Uterus (tissue), 3 donors: ENCODE measurements at regions not wholly inside any gene's neighbourhood (a gene's known extent, or its start where the extent isn't known, plus 50 kb on each side); places are given as distances from the start of the nearest gene placed in this dataset.
"Not testable (repeated sequence)": the region's sequence is repeated elsewhere in the genome, so short reads cannot be mapped to it uniquely, and the experiment has no call there.

Experiments
- DNase-seq, 2 donors: peaks; one replicate each; pipeline ENCODE4 v3.0.0-alpha.2; 2019 to 2020
- H3K27ac ChIP-seq, 2 donors: fragments of 200-600 bp; sonication (generic); 1 replicate in 1 of 2; 2 replicates in 1 of 2; pipeline ENCODE4 v1.5.1; 2016 to 2018
- H3K27me3 ChIP-seq, 2 donors: fragments of 200-600 bp; sonication (generic); one replicate each; pipeline ENCODE4 v1.5.1; 2018 to 2019; ENCODE audit warnings: control low read depth in 1 of 2
- H3K36me3 ChIP-seq, 2 donors: fragments of 200-600 bp; sonication (generic); one replicate each; pipeline ENCODE4 v1.5.1; 2019; ENCODE audit warnings: control low read depth in 1 of 2
- H3K4me1 ChIP-seq, 2 donors: fragments of 200-600 bp; sonication (generic); one replicate each; pipeline ENCODE4 v1.5.1; 2018 to 2019; ENCODE audit warnings: control low read depth in 1 of 2
- H3K4me3 ChIP-seq, 2 donors: fragments of 200-600 bp; sonication (generic); 1 replicate in 1 of 2; 2 replicates in 1 of 2; pipeline ENCODE4 v1.5.1; 2018 to 2019; ENCODE audit warnings: mild to moderate bottlenecking in 1 of 2
- H3K9me3 ChIP-seq, 2 donors: fragments of 200-600 bp; sonication (generic); one replicate each; pipeline ENCODE4 v1.5.1; 2019; ENCODE audit warnings: control low read depth in 1 of 2
- POLR2A ChIP-seq, 2 donors: fragments of 450-650 bp; IDR thresholded peaks; one replicate each; pipeline ENCODE4 v1.6.1; 2016; ENCODE audit warnings: antibody characterized with exemption in 2 of 2, mild to moderate bottlenecking in 1 of 2, moderate library complexity in 1 of 2
- intact Hi-C: fragments of 100-400 bp; cut with DNase I; formaldehyde crosslinking; loops from one replicate; pipeline ENCODE4 v1.15.1; 2023; ENCODE audit warnings: low total_unique reads
- TF ChIP-seq, protein P1 (sequence below), 4 experiments: fragments of 200-600 bp in 2 of 4; fragments of 450-650 bp in 2 of 4; sonication (generic) in 2 of 4; IDR thresholded peaks; one replicate each; pipeline ENCODE4 v1.5.1; 2016 to 2019; ENCODE audit warnings: antibody characterized with exemption in 4 of 4, mild to moderate bottlenecking in 2 of 4, moderate library complexity in 1 of 4
- donor health status: DM: yes; HTN: yes; CAD: no.

DNA sequence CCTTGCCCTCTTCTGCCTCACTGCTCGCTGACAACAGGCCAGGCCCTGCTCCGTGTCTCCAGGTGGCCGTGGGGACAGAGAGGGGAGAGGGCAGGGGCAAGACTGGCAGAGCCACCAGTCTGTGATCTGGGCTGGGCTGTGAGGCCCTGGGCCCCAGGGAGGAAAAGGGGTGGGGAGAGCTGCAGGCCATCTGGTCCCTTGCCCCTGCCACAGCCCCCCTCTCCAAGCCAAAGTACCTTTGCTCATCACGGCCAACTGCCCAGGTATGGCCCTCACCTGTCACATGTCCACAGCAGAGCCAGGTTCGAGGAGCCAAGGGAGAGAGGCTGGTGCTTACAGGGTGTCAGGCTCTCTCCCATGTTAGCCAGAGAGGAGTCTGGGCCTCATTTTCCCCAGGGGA lies 91.4 kb upstream of the LHX1 start:
- H3K27ac ChIP-seq, result no peak overlapping the region
- DNase-seq, result no peak
- H3K27me3 ChIP-seq, result no peaks in the 10 kb centered on the region
- no peaks in the 10 kb centered on the region for H3K9me3 ChIP-seq
- no peak for TF ChIP-seq POLR2A (IDR thresholded peaks at IDR 0.05)
- TF ChIP-seq, protein P1, sequence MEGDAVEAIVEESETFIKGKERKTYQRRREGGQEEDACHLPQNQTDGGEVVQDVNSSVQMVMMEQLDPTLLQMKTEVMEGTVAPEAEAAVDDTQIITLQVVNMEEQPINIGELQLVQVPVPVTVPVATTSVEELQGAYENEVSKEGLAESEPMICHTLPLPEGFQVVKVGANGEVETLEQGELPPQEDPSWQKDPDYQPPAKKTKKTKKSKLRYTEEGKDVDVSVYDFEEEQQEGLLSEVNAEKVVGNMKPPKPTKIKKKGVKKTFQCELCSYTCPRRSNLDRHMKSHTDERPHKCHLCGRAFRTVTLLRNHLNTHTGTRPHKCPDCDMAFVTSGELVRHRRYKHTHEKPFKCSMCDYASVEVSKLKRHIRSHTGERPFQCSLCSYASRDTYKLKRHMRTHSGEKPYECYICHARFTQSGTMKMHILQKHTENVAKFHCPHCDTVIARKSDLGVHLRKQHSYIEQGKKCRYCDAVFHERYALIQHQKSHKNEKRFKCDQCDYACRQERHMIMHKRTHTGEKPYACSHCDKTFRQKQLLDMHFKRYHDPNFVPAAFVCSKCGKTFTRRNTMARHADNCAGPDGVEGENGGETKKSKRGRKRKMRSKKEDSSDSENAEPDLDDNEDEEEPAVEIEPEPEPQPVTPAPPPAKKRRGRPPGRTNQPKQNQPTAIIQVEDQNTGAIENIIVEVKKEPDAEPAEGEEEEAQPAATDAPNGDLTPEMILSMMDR (IDR thresholded peaks at IDR 0.05), result no peak
- intact Hi-C loops, result no loop called here
- H3K36me3 ChIP-seq, result no peaks in the 10 kb centered on the region
- no peak overlapping the region for H3K4me3 ChIP-seq
- no peaks in the 10 kb centered on the region for H3K4me1 ChIP-seq

DNA sequence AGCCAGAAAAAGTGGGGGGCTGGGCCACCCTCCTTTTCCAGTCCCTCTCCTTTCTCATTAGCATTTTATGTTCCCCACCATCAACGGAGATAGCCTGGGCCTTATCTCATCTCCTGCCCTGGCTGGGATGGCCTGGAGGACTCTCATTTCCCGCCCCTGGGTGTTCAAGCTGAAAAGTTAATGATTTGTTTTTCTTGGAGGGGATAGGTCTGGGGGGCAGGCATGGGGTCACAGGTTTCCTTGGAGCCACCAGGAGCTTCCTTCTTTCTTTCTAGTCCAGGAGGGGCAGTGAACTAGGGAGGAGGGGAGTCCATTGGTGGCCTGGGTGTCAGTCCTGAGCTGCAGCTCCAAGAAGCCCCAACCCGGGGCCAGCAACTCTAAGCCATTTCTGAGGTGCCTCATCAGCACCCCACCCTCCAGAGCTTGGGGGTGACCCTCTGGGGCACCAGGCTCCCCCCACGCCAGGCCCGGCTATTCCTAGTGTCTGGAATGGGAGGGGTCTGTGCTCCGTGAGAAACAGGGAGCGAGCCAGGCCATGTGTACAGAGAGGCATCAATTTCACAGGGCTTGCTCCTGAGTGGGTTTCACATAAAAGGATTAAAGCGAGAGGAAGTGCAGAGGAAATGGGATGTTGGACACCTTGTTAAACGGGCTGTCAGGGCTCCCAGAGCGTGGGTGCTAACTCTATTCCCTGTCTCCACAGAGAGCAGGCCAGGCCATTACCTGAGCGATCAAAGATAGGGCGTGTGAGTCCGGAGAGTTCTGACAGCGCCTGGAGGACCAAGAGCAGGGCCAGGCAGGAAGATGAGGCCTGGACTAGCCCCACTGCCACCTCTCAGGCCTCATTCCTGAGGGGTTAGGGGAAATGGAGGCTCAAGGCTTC lies 90.6 kb upstream of the LHX1 start:
- Histone ChIP-seq H3K27ac (no peak overlapping the region), H3K4me3 (no peak overlapping the region), H3K4me1 (no peaks in the 10 kb centered on the region), H3K9me3 (no peaks in the 10 kb centered on the region), H3K36me3 (no peaks in the 10 kb centered on the region), H3K27me3 (no peaks in the 10 kb centered on the region)
- TF ChIP-seq POLR2A (IDR thresholded peaks at IDR 0.05), result no peak
- TF ChIP-seq, protein P1 (IDR thresholded peaks at IDR 0.05), result no peak
- DNase-seq, result no peak
- intact Hi-C loops, result no loop called here

DNA sequence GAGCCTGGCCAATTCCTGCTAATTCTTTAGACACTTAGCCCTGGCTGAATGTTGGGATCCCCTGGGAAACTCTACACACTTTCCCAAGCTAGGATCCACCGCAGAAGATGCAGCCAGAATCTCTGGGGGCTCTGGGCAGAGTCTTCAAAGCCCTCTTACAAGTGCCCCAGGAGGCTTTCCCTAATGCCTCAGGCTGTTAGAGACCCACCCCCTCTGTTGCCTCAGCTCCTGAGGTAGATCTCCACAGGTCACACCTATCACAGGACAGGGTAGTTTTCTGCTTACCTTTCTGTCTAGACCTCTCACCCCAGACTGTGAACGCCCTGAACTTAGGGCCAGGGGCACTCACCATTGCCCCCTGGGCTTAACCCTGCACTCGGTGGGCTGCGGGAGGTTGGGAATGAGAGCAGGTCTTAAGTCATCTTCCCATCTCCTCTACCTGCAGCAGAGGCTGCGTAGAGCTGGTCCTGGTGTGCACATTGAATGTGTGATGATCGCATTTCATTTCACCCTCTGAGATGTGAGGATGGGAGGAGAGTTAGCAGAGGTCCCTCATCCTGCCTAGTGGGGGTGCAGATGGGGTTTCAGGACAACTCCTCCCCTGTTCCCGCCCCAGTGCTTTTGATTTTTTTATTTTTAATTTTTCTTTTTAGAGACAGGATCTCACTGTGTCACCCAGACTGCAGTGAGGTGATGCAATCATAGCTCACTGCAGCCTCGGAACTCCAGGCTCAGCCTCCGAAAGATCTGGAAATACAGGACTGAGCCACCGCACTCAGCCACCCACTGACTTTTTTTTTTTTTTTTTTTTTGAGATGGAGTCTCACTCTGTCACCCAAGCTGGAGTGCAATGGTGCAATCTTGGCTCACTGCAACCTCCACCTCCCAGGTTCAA lies 89.0 kb upstream of the LHX1 start:
- Histone ChIP-seq H3K9me3 (no peaks in the 10 kb centered on the region), H3K27me3 (no peaks in the 10 kb centered on the region), H3K36me3 (no peaks in the 10 kb centered on the region), H3K27ac (no peak overlapping the region), H3K4me1 (no peaks in the 10 kb centered on the region), H3K4me3 (no peak overlapping the region)
- DNase-seq, result no peak
- no peak for TF ChIP-seq POLR2A (IDR thresholded peaks at IDR 0.05)
- TF ChIP-seq, protein P1 (IDR thresholded peaks at IDR 0.05), result no peak
- intact Hi-C loops, result no loop called here

DNA sequence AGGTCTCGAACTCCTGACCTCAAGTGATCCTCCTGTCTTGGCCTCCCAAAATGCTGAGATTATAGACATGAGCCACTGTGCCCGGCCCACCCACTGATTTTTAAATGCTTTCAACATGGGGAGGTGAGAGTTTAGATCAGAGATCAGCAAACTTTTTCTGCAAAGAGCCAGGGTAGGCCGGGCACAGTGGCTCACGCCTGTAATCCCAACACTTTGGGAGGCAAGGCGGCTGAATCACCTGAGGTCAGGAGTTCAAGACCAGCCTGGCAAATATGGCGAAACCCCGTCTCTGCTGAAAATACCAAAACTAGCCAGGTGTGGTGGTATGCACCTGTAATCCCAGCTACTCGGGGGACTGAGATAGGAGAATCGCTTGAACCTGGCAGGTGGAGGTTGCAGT lies 88.3 kb upstream of the LHX1 start:
- H3K36me3 ChIP-seq, H3K4me3 ChIP-seq, intact Hi-C loops, H3K27me3 ChIP-seq, H3K9me3 ChIP-seq, DNase-seq, H3K27ac ChIP-seq, H3K4me1 ChIP-seq: not testable (repeated sequence)

DNA sequence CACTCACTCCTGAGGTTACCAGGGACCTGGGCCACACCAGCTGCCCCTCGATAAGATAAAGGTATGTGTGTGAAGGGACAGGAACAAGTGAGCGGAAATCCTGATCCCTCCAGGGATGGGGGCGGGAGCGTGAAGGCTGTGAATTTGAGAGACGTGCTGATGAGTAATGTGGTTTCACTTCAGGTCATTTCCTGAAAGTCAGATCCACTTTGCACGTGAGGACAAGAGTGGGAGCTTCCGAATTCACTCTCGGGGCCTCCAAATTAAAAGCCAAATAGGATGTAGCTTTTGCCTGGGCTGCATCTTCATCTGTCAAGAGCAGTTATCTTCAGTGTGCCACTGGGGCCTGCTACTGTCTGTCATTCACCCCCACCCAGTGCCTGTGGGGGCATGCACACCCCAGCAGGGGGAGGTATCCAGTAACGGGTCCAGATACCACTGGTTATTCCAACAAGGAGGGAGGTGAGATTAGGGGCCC lies 87.4 kb upstream of the LHX1 start:
- Histone ChIP-seq H3K4me1 (no peaks in the 10 kb centered on the region), H3K27me3 (no peaks in the 10 kb centered on the region), H3K36me3 (no peaks in the 10 kb centered on the region), H3K4me3 (no peak overlapping the region), H3K27ac (no peak overlapping the region), H3K9me3 (no peaks in the 10 kb centered on the region)
- no peak for DNase-seq
- no peak for TF ChIP-seq POLR2A (IDR thresholded peaks at IDR 0.05)
- TF ChIP-seq, protein P1 (IDR thresholded peaks at IDR 0.05), result no peak
- intact Hi-C loops, result no loop called here
